SK-N-SH (cell line): ENCODE measurements at regions not wholly inside any gene's neighbourhood (a gene's known extent, or its start where the extent isn't known, plus 50 kb on each side); places are given as distances from the start of the nearest gene placed in this dataset.

ENCODE experiments used
- CTCF ChIA-PET: fragments of 300-600, 350-600 bp; formaldehyde crosslinking; extraction: SDS; loops from one replicate; lab custom pipeline; 2021; lab: Yijun Ruan, JAX
- POLR2A ChIA-PET: fragments of 350-600 bp; sonication (Branson Sonifier 250); formaldehyde crosslinking; extraction: SDS; loops from one replicate; lab custom pipeline; 2020; ENCODE audit warnings: antibody characterized with exemption, inconsistent platforms; lab: Yijun Ruan, JAX
- DNase-seq: peaks from one replicate; pipeline ENCODE4 v3.0.0; 2012
- H2AFZ ChIP-seq: fragments of 200-600 bp; sonication (generic); 2 replicates; pipeline ENCODE4 v1.8.1; 2016; ENCODE audit warnings: antibody characterized with exemption, mild to moderate bottlenecking, low read depth
- H3F3A ChIP-seq: fragments of 200-600 bp; sonication (generic); replicated peaks from 2 replicates; pipeline ENCODE3; 2016; ENCODE audit warnings: antibody characterized with exemption, mild to moderate bottlenecking; ENCODE audit not compliant: insufficient read depth
- H3K27ac ChIP-seq, 2 experiments: fragments of 200-500 bp in 1 of 2; fragments of 200-600 bp in 1 of 2; sonication (Bioruptor generic) in 1 of 2; sonication (generic), shearing (Covaris generic) in 1 of 2; 2 replicates each; pipeline versions ENCODE4 v1.5.1 to v1.6.1; 2014 to 2016; ENCODE audit warnings: low read depth in 2 of 2, inconsistent platforms in 1 of 2, low read length in 1 of 2, mild to moderate bottlenecking in 1 of 2, mixed read lengths in 1 of 2
- H3K27me3 ChIP-seq: fragments of 200-600 bp; sonication (generic), shearing (Covaris generic); 2 replicates; pipeline ENCODE4 v1.6.1; 2016; ENCODE audit warnings: mixed run types; ENCODE audit not compliant: insufficient read depth
- H3K36me3 ChIP-seq, 2 experiments: fragments of 200-500 bp in 1 of 2; fragments of 200-600 bp in 1 of 2; sonication (Bioruptor generic) in 1 of 2; sonication (generic) in 1 of 2; replicated peaks in 1 of 2; 2 replicates each; pipeline versions ENCODE3 to v1.5.1; 2014 to 2016; ENCODE audit warnings: low read length in 1 of 2, mild to moderate bottlenecking in 1 of 2; ENCODE audit not compliant: insufficient read depth in 2 of 2, control insufficient read depth in 1 of 2
- H3K4me1 ChIP-seq, 2 experiments: fragments of 200-500 bp in 1 of 2; fragments of 200-600 bp in 1 of 2; sonication (Bioruptor generic) in 1 of 2; sonication (generic), shearing (Covaris generic) in 1 of 2; 2 replicates each; pipeline versions ENCODE4 v1.5.1 to v1.6.1; 2014 to 2016; ENCODE audit warnings: low read depth in 1 of 2, low read length in 1 of 2, mixed run types in 1 of 2; ENCODE audit not compliant: insufficient read depth in 2 of 2, control insufficient read depth in 1 of 2
- H3K4me2 ChIP-seq: fragments of 200-600 bp; sonication (generic), shearing (Covaris generic); 2 replicates; pipeline ENCODE4 v1.6.1; 2017; ENCODE audit warnings: mixed run types
- H3K4me3 ChIP-seq, 2 experiments: fragments of 200-500 bp in 1 of 2; fragments of 200-600 bp in 1 of 2; sonication (Bioruptor generic) in 1 of 2; sonication (generic), shearing (Covaris generic) in 1 of 2; 2 replicates each; pipeline versions ENCODE4 v1.5.1 to v1.8.1; 2014 to 2016; ENCODE audit warnings: low read depth in 2 of 2, inconsistent platforms in 1 of 2, low read length in 1 of 2, mild to moderate bottlenecking in 1 of 2, mixed read lengths in 1 of 2, moderate library complexity in 1 of 2
- H3K79me2 ChIP-seq: fragments of 200-600 bp; sonication (generic); 2 replicates; pipeline ENCODE4 v1.8.1; 2017; ENCODE audit warnings: mild to moderate bottlenecking; ENCODE audit not compliant: insufficient read depth
- H3K9ac ChIP-seq: fragments of 200-600 bp; sonication (generic); 2 replicates; pipeline ENCODE4 v1.6.1; 2017; ENCODE audit warnings: mixed run types
- H3K9me2 ChIP-seq: fragments of 200-600 bp; sonication (generic); 2 replicates; pipeline ENCODE4 v1.6.1; 2017; ENCODE audit warnings: mixed run types
- H3K9me3 ChIP-seq: fragments of 200-600 bp; sonication (generic); 2 replicates; pipeline ENCODE4 v1.6.1; 2017; ENCODE audit warnings: mixed run types, mild to moderate bottlenecking, moderate library complexity
- H4K20me1 ChIP-seq: fragments of 200-600 bp; sonication (generic); 2 replicates; pipeline ENCODE4 v1.6.1; 2017; ENCODE audit warnings: mild to moderate bottlenecking, mixed run types; ENCODE audit not compliant: insufficient read depth
- EZH2phosphoT487 ChIP-seq: fragments of 200-600 bp; sonication (generic); IDR thresholded peaks from 2 replicates; pipeline ENCODE4 v1.6.1; 2017; ENCODE audit warnings: low read depth, mixed run types, mild to moderate bottlenecking, antibody characterized with exemption, moderate library complexity, borderline replicate concordance
- FOXJ3 ChIP-seq: sonication (generic); formaldehyde crosslinking; IDR thresholded peaks from 2 replicates; pipeline ENCODE4 v1.5.1; 2020; ENCODE audit warnings: mild to moderate bottlenecking, missing genetic modification reagents
- GABPA ChIP-seq: IDR thresholded peaks from 2 replicates; pipeline ENCODE4 v1.4.0; 2012; ENCODE audit warnings: low read depth, mild to moderate bottlenecking
- GATA2 ChIP-seq: sonication (generic); formaldehyde crosslinking; IDR thresholded peaks from 2 replicates; pipeline ENCODE4 v1.5.0; 2020; ENCODE audit warnings: mild to moderate bottlenecking, missing genetic modification reagents
- JUND ChIP-seq: IDR thresholded peaks from 2 replicates; pipeline ENCODE4 v1.4.0; 2012
- MXI1 ChIP-seq: IDR thresholded peaks from 2 replicates; pipeline ENCODE4 v1.6.1; 2012; ENCODE audit warnings: mild to moderate bottlenecking, low read depth, low read length, improper control_type of control experiment
- NFIC ChIP-seq: IDR thresholded peaks from 2 replicates; pipeline ENCODE4 v1.4.0; 2012; ENCODE audit warnings: borderline replicate concordance
- NRF1 ChIP-seq: IDR thresholded peaks from 2 replicates; pipeline ENCODE4 v1.6.1; 2012; ENCODE audit warnings: low read depth, mild to moderate bottlenecking, low read length
- RFX5 ChIP-seq: IDR thresholded peaks from 2 replicates; pipeline ENCODE4 v1.6.1; 2012; ENCODE audit warnings: mild to moderate bottlenecking, improper control_type of control experiment, low read length
- TAF1 ChIP-seq: IDR thresholded peaks from 2 replicates; pipeline ENCODE4 v1.6.1; 2012; ENCODE audit warnings: low read depth, mild to moderate bottlenecking, low read length, moderate library complexity, borderline replicate concordance
- TCF12 ChIP-seq: IDR thresholded peaks from 2 replicates; pipeline ENCODE4 v1.4.0; 2012
- TEAD4 ChIP-seq: IDR thresholded peaks from 2 replicates; pipeline ENCODE4 v1.4.0; 2012; ENCODE audit warnings: mild to moderate bottlenecking, borderline replicate concordance; ENCODE audit not compliant: insufficient read depth
- USF1 ChIP-seq: IDR thresholded peaks from 2 replicates; pipeline ENCODE4 v1.4.0; 2012; ENCODE audit warnings: low read depth, borderline replicate concordance
- WGBS: methylation state at CpG from one replicate; pipeline ENCODE4 v1.1.6; 2017; ENCODE audit warnings: low lambda C conversion rate; 5-methylcytosine and 5-hydroxymethylcytosine counted together
- TF ChIP-seq, protein P1 (sequence below): fragments of 150-350 bp; IDR thresholded peaks from 2 replicates; pipeline ENCODE4 v1.6.1; 2017; ENCODE audit warnings: antibody characterized with exemption, low read length, low read depth, borderline replicate concordance
- TF ChIP-seq, protein P2 (sequence below): IDR thresholded peaks from 2 replicates; pipeline ENCODE4 v1.6.1; 2012; ENCODE audit warnings: mild to moderate bottlenecking, low read depth, low read length, moderate library complexity
- TF ChIP-seq, protein P3 (sequence below): IDR thresholded peaks from 2 replicates; pipeline ENCODE4 v1.4.0; 2012; ENCODE audit warnings: low read depth
- TF ChIP-seq, protein P4 (sequence below): IDR thresholded peaks from 2 replicates; pipeline ENCODE4; 2012

GRCh38 chr3:94246171-94246570 is 183.3 kb downstream of the NSUN3 start:
- WGBS = 52% methylated on average over 4 of the region's 4 CpGs

More at GRCh38 chr3:94246171-94246570, 183.3 kb downstream of the NSUN3 start:
- Histone ChIP-seq H3K4me3 (no peak overlapping the region), H3K36me3 (no peaks in the 10 kb centered on the region), H3K27me3 (no peaks in the 10 kb centered on the region), H3F3A (no peaks in the 10 kb centered on the region), H3K4me1 (no peaks in the 10 kb centered on the region), H2AFZ (no peak overlapping the region), H3K27ac (no peak overlapping the region), H3K9me2 (no peaks in the 10 kb centered on the region), H3K4me2 (0 out of 2 replicates have a peak overlapping the region, but pooled peaks have one; percentile 26), H3K9ac (no peak overlapping the region), H4K20me1 (no peaks in the 10 kb centered on the region), H3K9me3 (no peaks in the 10 kb centered on the region), H3K79me2 (no peaks in the 10 kb centered on the region)
- TF ChIP-seq, protein P1, sequence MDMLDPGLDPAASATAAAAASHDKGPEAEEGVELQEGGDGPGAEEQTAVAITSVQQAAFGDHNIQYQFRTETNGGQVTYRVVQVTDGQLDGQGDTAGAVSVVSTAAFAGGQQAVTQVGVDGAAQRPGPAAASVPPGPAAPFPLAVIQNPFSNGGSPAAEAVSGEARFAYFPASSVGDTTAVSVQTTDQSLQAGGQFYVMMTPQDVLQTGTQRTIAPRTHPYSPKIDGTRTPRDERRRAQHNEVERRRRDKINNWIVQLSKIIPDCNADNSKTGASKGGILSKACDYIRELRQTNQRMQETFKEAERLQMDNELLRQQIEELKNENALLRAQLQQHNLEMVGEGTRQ = no peak
- TF ChIP-seq, protein P2, sequence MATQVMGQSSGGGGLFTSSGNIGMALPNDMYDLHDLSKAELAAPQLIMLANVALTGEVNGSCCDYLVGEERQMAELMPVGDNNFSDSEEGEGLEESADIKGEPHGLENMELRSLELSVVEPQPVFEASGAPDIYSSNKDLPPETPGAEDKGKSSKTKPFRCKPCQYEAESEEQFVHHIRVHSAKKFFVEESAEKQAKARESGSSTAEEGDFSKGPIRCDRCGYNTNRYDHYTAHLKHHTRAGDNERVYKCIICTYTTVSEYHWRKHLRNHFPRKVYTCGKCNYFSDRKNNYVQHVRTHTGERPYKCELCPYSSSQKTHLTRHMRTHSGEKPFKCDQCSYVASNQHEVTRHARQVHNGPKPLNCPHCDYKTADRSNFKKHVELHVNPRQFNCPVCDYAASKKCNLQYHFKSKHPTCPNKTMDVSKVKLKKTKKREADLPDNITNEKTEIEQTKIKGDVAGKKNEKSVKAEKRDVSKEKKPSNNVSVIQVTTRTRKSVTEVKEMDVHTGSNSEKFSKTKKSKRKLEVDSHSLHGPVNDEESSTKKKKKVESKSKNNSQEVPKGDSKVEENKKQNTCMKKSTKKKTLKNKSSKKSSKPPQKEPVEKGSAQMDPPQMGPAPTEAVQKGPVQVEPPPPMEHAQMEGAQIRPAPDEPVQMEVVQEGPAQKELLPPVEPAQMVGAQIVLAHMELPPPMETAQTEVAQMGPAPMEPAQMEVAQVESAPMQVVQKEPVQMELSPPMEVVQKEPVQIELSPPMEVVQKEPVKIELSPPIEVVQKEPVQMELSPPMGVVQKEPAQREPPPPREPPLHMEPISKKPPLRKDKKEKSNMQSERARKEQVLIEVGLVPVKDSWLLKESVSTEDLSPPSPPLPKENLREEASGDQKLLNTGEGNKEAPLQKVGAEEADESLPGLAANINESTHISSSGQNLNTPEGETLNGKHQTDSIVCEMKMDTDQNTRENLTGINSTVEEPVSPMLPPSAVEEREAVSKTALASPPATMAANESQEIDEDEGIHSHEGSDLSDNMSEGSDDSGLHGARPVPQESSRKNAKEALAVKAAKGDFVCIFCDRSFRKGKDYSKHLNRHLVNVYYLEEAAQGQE = no peak
- TF ChIP-seq, protein P3, sequence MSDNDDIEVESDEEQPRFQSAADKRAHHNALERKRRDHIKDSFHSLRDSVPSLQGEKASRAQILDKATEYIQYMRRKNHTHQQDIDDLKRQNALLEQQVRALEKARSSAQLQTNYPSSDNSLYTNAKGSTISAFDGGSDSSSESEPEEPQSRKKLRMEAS = no peak
- TF ChIP-seq NFIC = no peak
- no peak for TF ChIP-seq RFX5
- no peak for TF ChIP-seq GATA2 (CRISPR knock-in tag)
- TF ChIP-seq GABPA = no peak
- no peak for TF ChIP-seq FOXJ3
- no peak for TF ChIP-seq NRF1
- TF ChIP-seq TAF1 = no peak
- TF ChIP-seq TCF12 = no peak
- no peak for TF ChIP-seq JUND
- TF ChIP-seq EZH2phosphoT487 = no peak
- no peak for TF ChIP-seq USF1
- no peak for TF ChIP-seq MXI1
- no peak for TF ChIP-seq TEAD4
- TF ChIP-seq, protein P4, sequence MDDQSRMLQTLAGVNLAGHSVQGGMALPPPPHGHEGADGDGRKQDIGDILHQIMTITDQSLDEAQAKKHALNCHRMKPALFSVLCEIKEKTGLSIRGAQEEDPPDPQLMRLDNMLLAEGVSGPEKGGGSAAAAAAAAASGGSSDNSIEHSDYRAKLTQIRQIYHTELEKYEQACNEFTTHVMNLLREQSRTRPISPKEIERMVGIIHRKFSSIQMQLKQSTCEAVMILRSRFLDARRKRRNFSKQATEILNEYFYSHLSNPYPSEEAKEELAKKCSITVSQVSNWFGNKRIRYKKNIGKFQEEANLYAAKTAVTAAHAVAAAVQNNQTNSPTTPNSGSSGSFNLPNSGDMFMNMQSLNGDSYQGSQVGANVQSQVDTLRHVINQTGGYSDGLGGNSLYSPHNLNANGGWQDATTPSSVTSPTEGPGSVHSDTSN = no peak
- POLR2A ChIA-PET = no interaction called here
- DNase-seq = no peak
- CTCF ChIA-PET = interaction anchor here (3.6 to 4.9 kb wide), 2 partner anchors 11 to 12 kb away, joined by 14 to 34 read pairs; no protein-coding TSS in a partner anchor
